ENCODE measurements at regions not wholly inside any gene's neighbourhood (a gene's known extent, or its start where the extent isn't known, plus 50 kb on each side); places are given as distances from the start of the nearest gene placed in this dataset.

DNA sequence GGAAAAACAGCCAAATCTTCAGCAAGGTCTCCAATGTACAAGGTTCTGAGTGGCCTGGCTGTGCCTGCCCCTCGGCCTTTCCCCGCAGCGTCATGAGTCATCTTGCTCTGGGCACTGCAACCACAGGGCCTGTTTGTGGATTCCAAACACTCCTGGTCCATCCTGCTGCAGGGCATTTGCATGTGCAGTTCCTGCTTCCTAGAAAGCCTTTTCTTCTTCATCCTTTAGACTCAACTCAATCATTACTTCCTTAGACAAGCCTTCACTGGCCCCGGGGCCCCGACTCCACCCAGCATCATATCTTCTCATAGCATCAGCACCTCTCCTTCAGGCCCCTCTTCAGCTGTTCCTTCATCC, 101.8 kb upstream of the EGLN3 start:
- no peaks in the 10 kb centered on the region for H3K9me3 ChIP-seq (ENCODE audit: control insufficient read depth, low read depth, low read length)
- DNase-seq (ENCODE audit: low read depth, low spot score) (peak; percentile 81), FAIRE-seq (peak; percentile 58)
- H3K27ac ChIP-seq (ENCODE audit: control insufficient read depth, insufficient read depth, low read length): peak overlapping the region; percentile 6
- TF ChIP-seq, protein P1, sequence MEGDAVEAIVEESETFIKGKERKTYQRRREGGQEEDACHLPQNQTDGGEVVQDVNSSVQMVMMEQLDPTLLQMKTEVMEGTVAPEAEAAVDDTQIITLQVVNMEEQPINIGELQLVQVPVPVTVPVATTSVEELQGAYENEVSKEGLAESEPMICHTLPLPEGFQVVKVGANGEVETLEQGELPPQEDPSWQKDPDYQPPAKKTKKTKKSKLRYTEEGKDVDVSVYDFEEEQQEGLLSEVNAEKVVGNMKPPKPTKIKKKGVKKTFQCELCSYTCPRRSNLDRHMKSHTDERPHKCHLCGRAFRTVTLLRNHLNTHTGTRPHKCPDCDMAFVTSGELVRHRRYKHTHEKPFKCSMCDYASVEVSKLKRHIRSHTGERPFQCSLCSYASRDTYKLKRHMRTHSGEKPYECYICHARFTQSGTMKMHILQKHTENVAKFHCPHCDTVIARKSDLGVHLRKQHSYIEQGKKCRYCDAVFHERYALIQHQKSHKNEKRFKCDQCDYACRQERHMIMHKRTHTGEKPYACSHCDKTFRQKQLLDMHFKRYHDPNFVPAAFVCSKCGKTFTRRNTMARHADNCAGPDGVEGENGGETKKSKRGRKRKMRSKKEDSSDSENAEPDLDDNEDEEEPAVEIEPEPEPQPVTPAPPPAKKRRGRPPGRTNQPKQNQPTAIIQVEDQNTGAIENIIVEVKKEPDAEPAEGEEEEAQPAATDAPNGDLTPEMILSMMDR (optimal IDR thresholded peaks at IDR 0.05 in 1 of 3, IDR thresholded peaks at IDR 0.05 in 1 of 3, conservative IDR thresholded peaks at IDR 0.05 in 1 of 3; ENCODE audit: extremely low read depth in 1 of 3, insufficient read depth in 2 of 3, low read length in 3 of 3): no peak
- TF ChIP-seq EZH2 (IDR thresholded peaks at IDR 0.05; ENCODE audit: low read length): no peak
- H3K27me3 ChIP-seq (ENCODE audit: control insufficient read depth, extremely low read depth, insufficient read depth, low read length): no peaks in the 10 kb centered on the region
- H3K4me2 ChIP-seq (ENCODE audit: control insufficient read depth, extremely low read depth, insufficient read depth, low read depth, low read length): peak overlapping the region; percentile 31
- H3K9me1 ChIP-seq (ENCODE audit: control insufficient read depth, extremely low read depth, insufficient read depth, low read length): no peaks in the 10 kb centered on the region
- no peaks in the 10 kb centered on the region for H3K36me3 ChIP-seq (ENCODE audit: control insufficient read depth in 2 of 2, extremely low read depth in 1 of 2, insufficient read depth in 2 of 2, low read length in 2 of 2)
- H2AFZ ChIP-seq (ENCODE audit: control insufficient read depth, low read length): no peak overlapping the region
- dilution Hi-C loops (cut with MboI; ENCODE audit: extremely low pct_ligation_motif_present, low sequenced_read_pairs): no loop called here
- H3K4me3 ChIP-seq (ENCODE audit: control insufficient read depth in 2 of 3, extremely low read depth in 1 of 3, insufficient read depth in 2 of 3, low read depth in 1 of 3, low read length in 3 of 3): no peak overlapping the region
- no peak overlapping the region for H3K9ac ChIP-seq (ENCODE audit: control insufficient read depth, extremely low read depth, insufficient read depth, low read length)
- no peaks in the 10 kb centered on the region for H4K20me1 ChIP-seq (ENCODE audit: control insufficient read depth, extremely low read depth, insufficient read depth, low read length)
- H3K4me1 ChIP-seq (ENCODE audit: control insufficient read depth, extremely low read depth, insufficient read depth, low read length): peaks cover 30% of the 10 kb centered on the region
- H3K79me2 ChIP-seq (ENCODE audit: control insufficient read depth, insufficient read depth, low read length): no peaks in the 10 kb centered on the region

DNA sequence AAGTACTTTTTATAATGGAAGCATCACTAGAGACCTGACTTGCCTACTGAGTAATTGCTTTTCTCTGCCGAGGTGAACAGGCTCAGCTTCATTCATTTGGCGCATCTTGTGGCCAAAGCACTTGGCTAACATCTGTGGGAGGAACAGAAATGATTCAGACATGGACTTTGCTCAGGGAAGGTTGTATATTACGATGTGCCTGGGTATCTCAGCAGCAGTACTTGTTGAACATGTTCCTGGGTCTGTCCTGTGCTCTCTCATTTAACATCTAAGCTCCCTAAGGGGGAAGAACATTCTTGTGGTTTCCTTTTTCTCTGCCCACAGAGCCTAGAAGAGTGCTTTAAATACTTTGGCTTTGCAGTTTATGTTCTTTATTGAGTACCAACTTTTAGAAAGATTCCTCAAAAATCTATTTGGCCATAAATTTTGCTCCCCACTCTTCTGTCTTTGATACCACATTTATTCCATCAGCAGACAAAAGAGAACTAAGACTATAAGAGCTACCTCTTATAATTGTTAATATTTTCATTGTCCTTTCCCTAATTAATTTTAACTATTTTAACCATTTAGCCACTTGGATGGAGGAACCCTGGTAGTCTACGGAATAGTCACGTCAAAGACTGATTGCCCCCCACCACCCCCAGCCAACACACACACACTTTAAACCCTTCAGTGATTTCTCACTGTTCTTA, 101.2 kb upstream of the EGLN3 start:
- Histone ChIP-seq H3K27me3 (ENCODE audit: control insufficient read depth, extremely low read depth, insufficient read depth, low read length) (no peaks in the 10 kb centered on the region), H3K4me2 (ENCODE audit: control insufficient read depth, extremely low read depth, insufficient read depth, low read depth, low read length) (peak overlapping the region; percentile 31), H3K79me2 (ENCODE audit: control insufficient read depth, insufficient read depth, low read length) (no peaks in the 10 kb centered on the region), H3K4me1 (ENCODE audit: control insufficient read depth, extremely low read depth, insufficient read depth, low read length) (peaks cover 30% of the 10 kb centered on the region), H3K9ac (ENCODE audit: control insufficient read depth, extremely low read depth, insufficient read depth, low read length) (no peak overlapping the region), H3K36me3 (ENCODE audit: control insufficient read depth in 2 of 2, extremely low read depth in 1 of 2, insufficient read depth in 2 of 2, low read length in 2 of 2) (no peaks in the 10 kb centered on the region), H3K9me1 (ENCODE audit: control insufficient read depth, extremely low read depth, insufficient read depth, low read length) (no peaks in the 10 kb centered on the region), H3K27ac (ENCODE audit: control insufficient read depth, insufficient read depth, low read length) (peak overlapping the region; percentile 6), H3K4me3 (ENCODE audit: control insufficient read depth in 2 of 3, extremely low read depth in 1 of 3, insufficient read depth in 2 of 3, low read depth in 1 of 3, low read length in 3 of 3) (no peak overlapping the region), H4K20me1 (ENCODE audit: control insufficient read depth, extremely low read depth, insufficient read depth, low read length) (no peaks in the 10 kb centered on the region), H2AFZ (ENCODE audit: control insufficient read depth, low read length) (no peak overlapping the region), H3K9me3 (ENCODE audit: control insufficient read depth, low read depth, low read length) (no peaks in the 10 kb centered on the region)
- FAIRE-seq (peak; percentile 95), DNase-seq (ENCODE audit: low read depth, low spot score) (peak; percentile 85)
- TF ChIP-seq EZH2 (IDR thresholded peaks at IDR 0.05; ENCODE audit: low read length): no peak
- TF ChIP-seq, protein P1 (optimal IDR thresholded peaks at IDR 0.05 in 1 of 3, IDR thresholded peaks at IDR 0.05 in 1 of 3, conservative IDR thresholded peaks at IDR 0.05 in 1 of 3; ENCODE audit: extremely low read depth in 1 of 3, insufficient read depth in 2 of 3, low read length in 3 of 3): no peak
- dilution Hi-C loops (cut with MboI; ENCODE audit: extremely low pct_ligation_motif_present, low sequenced_read_pairs): no loop called here

Data from keratinocyte (primary cell).